HG03460 (cell line): ENCODE measurements at regions not wholly inside any gene's neighbourhood (a gene's known extent, or its start where the extent isn't known, plus 50 kb on each side); places are given as distances from the start of the nearest gene placed in this dataset.
"Not testable (repeated sequence)": the region's sequence is repeated elsewhere in the genome, so short reads cannot be mapped to it uniquely, and the experiment has no call there.

Source experiments
- ATAC-seq: cut with Tn5 transposase; IDR thresholded peaks from one replicate; pipeline ENCODE4 v1.9.1; 2021; ENCODE audit not compliant: unreplicated experiment

- ATAC-seq = no peak
Measured at GRCh38 chr1:229908689-229909088, 158.3 kb upstream of the GALNT2 start.

- ATAC-seq = no peak
Measured at GRCh38 chr1:229913489-229913888, 153.5 kb upstream of the GALNT2 start.

DNA sequence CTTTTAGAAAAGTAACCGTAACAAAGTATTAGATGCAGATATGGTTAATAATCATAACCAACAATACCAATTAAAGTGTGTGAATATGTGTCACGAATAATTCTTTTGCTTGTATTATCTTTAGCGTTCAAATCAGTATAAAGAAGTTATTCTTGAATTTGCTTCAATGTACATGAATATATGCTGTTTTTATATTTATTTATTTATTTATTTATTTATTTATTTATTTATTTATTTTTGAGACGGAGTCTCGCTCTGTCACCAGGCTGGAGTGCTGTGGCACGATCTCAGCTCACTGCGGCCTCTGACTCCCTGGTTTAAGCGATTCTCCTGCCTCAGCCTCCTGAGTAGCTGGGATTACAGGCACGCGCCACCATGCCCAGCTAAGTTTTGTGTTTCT, 147.6 kb upstream of the GALNT2 start:
- ATAC-seq = not testable (repeated sequence)

DNA sequence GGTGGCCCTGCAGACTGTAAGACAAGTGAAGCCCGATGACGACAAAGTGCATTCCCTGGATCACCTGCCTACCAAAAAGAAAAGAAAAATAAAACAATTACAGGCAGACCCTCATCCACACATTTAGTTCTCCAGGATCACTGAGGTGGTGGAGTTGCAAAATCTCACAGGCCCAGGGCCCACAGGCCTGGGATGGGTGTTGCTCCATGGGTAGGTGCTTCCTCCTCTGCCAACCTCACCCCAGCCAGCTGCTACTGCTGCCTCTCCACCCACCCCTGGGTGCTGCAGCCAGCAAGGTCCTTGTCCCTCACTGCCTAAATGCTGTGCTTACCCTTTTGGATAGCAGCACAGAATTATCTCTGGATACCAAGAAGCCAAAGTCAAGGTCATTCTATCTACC, 146.4 kb upstream of the GALNT2 start:
- ATAC-seq = no peak

DNA sequence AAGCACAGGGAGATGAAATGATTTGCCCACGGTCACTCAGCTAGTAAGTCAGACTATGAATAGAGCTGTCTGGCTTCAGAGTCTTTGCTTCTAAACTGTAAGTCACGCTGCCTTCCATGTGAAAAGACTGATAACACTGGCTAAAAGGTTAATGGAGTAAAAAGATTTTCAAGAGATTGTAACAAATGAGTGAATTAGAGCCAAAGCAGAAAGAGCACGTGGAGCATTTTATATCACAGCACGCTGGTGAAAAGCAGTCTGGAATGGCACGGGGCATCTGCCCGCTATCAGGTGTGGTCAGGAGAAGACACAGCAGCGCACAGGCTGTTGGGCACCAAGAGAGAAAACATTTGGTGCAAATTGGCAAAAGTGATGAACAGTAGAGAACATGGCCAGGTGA, 144.8 kb upstream of the GALNT2 start:
- no peak for ATAC-seq

DNA sequence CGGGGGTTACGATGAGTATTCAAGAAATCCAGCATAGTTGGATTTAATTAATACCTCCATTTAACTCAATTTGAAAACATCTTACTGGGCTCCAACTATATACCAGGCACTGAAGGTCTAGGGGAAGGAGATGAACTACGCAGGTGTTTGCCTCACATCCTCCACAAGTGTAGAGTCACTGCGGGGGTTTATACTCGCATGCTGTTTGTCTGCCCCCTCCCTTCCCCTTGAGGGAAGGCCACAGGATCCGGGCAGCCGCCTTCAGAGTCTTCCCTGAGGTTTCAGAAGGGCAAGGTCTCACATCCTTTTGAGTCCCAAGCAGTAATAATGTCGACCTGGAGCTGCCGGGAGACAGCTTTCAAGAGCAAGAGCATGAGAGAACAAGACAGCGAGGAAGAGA, 142.4 kb upstream of the GALNT2 start:
- ATAC-seq = no peak

GRCh38 chr1:229928767-229929166, 138.3 kb upstream of the GALNT2 start:
- no peak for ATAC-seq

DNA sequence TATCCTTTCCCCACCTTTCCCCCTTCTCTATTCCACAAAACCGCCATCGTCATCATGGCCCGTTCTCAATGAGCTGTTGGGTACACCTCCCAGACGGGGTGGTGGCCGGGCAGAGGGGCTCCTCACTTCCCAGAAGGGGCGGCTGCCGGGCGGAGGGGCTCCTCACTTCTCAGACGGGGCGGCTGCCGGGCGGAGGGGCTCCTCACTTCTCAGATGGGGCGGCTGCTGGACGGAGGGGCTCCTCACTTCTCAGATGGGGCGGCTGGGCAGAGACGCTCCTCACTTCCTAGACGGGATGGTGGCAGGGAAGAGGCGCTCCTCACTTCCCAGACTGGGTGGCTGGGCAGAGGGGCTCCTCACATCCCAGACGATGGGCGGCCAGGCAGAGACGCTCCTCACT, 135.3 kb upstream of the GALNT2 start:
- not testable (repeated sequence) for ATAC-seq

DNA sequence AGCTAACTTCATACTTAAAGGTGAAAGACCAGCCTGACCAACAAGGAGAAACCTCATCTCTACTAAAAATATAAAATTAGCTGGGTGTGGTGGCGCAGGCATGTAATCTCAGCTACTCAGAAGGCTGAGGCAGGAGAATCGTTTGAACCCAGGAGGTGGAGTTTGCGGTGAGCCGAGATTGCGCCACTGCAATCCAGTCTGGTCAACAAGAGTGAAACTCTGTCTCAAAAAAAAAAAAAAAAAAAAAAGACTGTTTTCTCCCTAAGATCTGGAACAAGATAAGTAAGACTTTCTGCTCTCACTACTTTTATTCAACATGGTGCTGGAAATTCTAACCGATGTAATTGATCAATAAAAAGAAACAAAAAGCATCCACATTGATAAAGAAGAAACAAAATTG, 131.9 kb upstream of the GALNT2 start:
- ATAC-seq = not testable (repeated sequence)

DNA sequence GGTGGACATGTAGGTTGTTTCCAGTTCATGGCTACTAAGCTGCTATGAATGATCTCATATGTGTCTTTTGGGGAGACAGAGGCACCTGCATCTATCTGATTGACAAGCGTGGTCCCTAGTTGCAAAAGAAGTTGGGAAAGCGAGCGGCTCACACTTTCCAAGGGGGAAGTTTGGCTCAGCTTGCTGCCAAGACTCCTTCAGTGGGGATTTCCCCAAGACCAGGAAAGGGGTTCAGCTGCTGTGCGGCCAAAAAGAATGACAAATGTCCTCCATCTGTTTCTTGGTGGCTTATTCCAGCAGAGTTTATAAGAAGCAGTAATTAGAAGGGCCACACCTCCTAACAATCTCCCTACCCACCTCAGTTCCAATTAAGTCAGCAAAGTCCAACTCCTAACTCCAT, 128.5 kb upstream of the GALNT2 start:
- no peak for ATAC-seq

GRCh38 chr1:229940684-229941083, 126.4 kb upstream of the GALNT2 start:
- ATAC-seq = no peak

- no peak for ATAC-seq
Measured at GRCh38 chr1:229941160-229941559, 125.9 kb upstream of the GALNT2 start.

DNA sequence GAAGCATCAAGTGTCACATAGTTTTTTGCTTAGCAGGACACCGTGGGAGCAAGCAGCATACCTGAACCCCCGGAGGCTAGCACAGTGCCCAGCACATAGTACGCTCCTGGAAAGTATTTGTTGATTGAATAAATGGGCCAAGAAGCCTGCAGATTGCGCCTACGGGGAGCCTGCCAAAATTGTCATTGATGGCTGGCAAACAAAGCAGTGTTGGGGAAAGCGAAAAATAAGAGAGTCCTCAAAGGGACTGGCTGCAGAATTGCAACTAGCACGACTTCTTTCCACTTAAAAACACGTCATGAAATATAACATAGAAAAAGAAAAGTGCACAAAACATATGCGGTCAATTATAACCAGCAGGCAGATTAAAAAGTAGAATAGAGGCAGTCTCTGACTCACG, 125.2 kb upstream of the GALNT2 start:
- no peak for ATAC-seq

GRCh38 chr1:229942501-229942900, 124.5 kb upstream of the GALNT2 start:
- no peak for ATAC-seq

DNA sequence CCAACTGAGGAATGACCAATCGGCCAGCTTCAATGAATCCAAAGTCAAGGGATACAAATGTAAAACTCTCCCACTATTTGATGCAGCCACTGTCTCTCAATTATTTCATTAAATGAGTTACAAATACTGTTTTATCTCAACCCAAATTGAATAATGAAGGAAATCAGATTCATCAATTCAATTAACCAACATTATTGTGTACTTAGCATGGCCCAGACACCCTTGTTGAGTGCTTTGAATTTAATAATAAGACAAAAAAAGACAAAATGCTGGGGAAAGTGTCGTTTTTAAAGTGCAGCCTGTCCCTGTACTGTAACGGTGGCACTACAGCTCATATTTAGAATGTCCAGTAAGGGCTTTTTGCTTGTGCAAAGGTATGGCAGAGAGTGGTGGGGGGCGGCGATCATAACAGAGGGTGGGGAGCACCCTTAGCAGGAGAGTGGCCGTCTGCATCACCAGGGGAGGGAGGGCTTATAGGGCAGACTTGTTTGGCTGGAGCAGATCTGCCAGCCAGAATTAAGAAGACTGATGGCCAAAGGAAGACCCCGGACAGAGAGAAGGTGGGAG, 123.8 kb upstream of the GALNT2 start:
- no peak for ATAC-seq

DNA sequence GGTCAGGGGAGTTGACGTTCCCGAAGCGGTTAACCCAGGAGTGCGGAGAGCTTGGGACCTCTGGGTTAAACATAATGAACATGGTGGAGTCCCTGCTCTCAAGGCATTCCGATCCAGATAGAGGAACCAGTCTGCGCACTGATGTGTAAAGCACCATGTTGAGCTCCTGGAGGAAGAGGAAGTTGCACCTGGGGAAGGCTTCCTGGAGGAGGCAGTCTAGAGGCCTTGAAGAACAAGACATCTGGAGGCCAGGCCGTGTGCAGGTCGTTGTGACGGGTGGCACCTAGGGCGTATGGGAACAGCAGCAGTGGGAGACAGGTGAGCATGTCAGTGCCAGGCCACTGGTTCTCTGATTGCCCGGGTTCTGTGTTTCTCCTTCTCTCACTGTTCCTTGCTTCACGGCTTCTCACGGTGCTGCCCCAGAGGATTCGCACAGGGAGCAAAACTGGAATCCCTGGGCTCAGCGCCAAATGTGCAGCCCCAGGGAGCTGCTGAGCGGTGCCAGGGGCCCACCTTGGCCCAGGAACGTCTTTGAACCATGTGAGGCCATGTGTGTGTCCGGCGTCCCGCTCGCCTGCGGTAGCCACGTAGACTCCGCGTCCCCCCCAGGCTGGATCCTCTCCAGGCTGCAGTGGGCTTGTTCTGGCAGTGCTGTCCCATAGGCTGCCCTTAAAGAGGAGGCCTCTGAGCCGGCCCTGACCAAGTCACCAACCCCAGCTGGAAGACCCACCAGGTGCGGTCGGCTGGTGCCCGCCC, 122.9 kb upstream of the GALNT2 start:
- no peak for ATAC-seq

GRCh38 chr1:229945795-229946194, 121.2 kb upstream of the GALNT2 start:
- ATAC-seq = no peak

- no peak for ATAC-seq
Measured at GRCh38 chr1:229947968-229948367, 119.1 kb upstream of the GALNT2 start.

DNA sequence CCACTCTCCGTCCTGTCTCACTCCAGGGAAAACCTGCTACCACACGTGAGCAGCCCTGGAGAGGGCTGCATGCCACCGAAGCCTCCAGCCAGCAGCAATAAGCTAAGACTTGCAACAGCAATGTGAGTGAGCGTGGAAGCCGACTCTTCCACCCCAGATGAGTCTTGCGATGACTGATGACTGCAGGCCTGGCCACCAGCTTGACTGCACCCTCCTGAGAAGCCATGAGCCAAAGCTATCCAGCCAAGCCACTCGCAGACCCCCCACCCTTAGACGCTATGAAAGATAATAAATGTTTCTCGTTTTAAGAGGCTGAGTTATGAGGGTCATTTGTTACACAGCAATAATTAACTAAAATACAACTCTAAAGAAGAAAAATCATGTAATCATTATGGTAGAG, 118.6 kb upstream of the GALNT2 start:
- no peak for ATAC-seq

DNA sequence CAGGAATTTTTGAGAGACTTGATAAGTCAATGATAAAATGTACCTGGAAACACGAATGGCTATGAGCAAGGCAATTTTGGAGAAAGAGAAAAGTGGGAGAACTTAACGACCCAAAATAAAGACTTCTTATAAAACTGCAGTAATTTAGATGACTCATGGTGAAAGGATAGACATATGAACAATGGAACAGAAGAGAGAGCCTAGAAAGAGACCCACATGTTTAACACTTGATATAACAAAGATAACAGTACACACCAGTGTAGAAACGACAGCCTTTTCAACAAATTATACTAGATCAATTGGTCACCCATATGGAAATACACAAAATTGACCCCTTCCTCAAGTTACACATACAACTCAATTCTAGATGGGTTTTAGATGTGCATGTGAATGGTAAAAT, 117.5 kb upstream of the GALNT2 start:
- ATAC-seq = no peak

DNA sequence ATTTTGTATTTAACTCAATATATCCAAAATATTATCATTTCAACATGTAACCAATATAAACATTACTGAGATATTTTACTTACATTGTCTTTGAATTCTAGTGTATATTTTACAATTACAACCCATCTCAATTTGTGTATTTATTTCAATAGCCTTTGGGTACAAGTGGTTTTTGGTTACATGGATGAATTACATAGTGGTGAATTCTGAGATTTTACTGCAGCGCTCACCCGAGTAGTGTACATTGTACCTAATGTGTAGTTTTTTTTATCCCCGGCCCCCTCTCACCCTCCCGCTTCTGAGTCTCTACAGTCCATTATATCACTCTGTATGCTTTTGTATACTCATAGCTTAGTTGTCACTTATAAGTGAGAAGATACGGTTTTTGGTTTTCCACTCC, 117.0 kb upstream of the GALNT2 start:
- no peak for ATAC-seq

DNA sequence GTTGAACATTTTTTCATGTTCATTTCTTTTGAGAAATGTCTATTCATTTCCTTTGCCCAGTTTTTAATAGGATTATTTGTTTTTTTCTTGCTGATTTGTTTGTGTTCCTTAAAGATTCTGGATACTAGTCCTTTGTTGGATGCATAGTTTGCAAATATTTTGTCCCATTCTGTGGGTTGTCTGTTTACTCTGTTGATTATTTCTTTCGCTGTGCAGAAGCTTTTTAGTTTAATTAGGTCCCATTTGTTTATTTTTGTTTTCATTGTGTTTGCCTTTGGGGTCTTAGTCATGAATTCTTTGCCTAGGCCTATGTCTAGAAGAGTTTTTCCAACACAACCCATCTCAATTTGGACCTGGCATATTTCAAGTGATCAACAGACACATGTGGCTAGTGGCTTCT, 116.1 kb upstream of the GALNT2 start:
- no peak for ATAC-seq
